Endothelial cell of umbilical vein (primary cell): ENCODE measurements at regions not wholly inside any gene's neighbourhood (a gene's known extent, or its start where the extent isn't known, plus 50 kb on each side); places are given as distances from the start of the nearest gene placed in this dataset.

ENCODE experiments used
- BruUV-seq: library from RNA; stranded (reverse); fragments of 400-500 nt; replicated peaks from 2 replicates; lab custom pipeline; 2021; lab: Mats Ljungman, UMichigan
- CTCF ChIA-PET: fragments of 300-600, 350-600 bp; sonication (Branson Sonifier 250); formaldehyde crosslinking; loops from one replicate; lab custom pipeline; 2021; ENCODE audit warnings: antibody characterized with exemption, inconsistent platforms; lab: Charles Lee
- POLR2A ChIA-PET: fragments of 300-600, 350-600 bp; sonication (Branson Sonifier 250); formaldehyde crosslinking; loops from one replicate; lab custom pipeline; 2021; ENCODE audit warnings: antibody characterized with exemption, inconsistent platforms; lab: Charles Lee
- DNase-seq: peaks from one replicate; pipeline ENCODE4 v3.0.0-alpha.2; 2011; ENCODE audit warnings: low read depth, low spot score
- FAIRE-seq: peaks from 2 replicates; lab custom pipeline; 2011; peaks lifted over from hg19 to GRCh38; lab: Jason Lieb, UNC
- H2AFZ ChIP-seq: 2 replicates; pipeline ENCODE4 v1.6.0; 2012; ENCODE audit warnings: low read depth, low read length, control low read depth, inconsistent platforms
- H3K27ac ChIP-seq: 2 replicates; pipeline ENCODE4 v1.5.1; 2011; ENCODE audit warnings: low read depth, mild to moderate bottlenecking, control low read depth, low read length, moderate library complexity; ENCODE audit not compliant: insufficient read depth
- H3K27me3 ChIP-seq, 2 experiments: 2 replicates each; pipeline versions ENCODE4 v1.6.0 to v1.6.1; 2011; ENCODE audit warnings: low read length in 2 of 2, mixed read lengths in 1 of 2; ENCODE audit not compliant: control insufficient read depth in 2 of 2, insufficient read depth in 2 of 2
- H3K36me3 ChIP-seq, 2 experiments: 2 replicates in 1 of 2; 3 replicates in 1 of 2; pipeline ENCODE4 v1.5.1; 2011; ENCODE audit warnings: low read length in 2 of 2, mild to moderate bottlenecking in 1 of 2, moderate library complexity in 1 of 2; ENCODE audit not compliant: control insufficient read depth in 2 of 2, insufficient read depth in 2 of 2; ENCODE audit errors: extremely low read depth in 1 of 2
- H3K4me1 ChIP-seq: 3 replicates; pipeline ENCODE4 v1.5.1; 2011; ENCODE audit warnings: mild to moderate bottlenecking, low read length; ENCODE audit not compliant: control insufficient read depth, insufficient read depth; ENCODE audit errors: extremely low read depth
- H3K4me2 ChIP-seq: 2 replicates; pipeline ENCODE4 v1.6.1; 2011; ENCODE audit warnings: low read length, control low read depth, mixed read lengths; ENCODE audit not compliant: insufficient read depth
- H3K4me3 ChIP-seq, 3 experiments: fragments of 200-600 bp in 1 of 3; sonication (generic), shearing (Covaris generic) in 1 of 3; replicated peaks in 1 of 3; 2 replicates each; pipeline ENCODE4 v1.5.1; 2011 to 2016; ENCODE audit warnings: control low read depth in 3 of 3, low read length in 3 of 3, mild to moderate bottlenecking in 2 of 3, inconsistent platforms in 1 of 3, low read depth in 1 of 3, moderate library complexity in 1 of 3; ENCODE audit not compliant: insufficient read depth in 1 of 3
- H3K79me2 ChIP-seq: 2 replicates; pipeline ENCODE4 v1.6.0; 2012; ENCODE audit warnings: low read length, inconsistent platforms; ENCODE audit not compliant: control insufficient read depth, insufficient read depth
- H3K9ac ChIP-seq: replicated peaks from 2 replicates; pipeline ENCODE3; 2011; ENCODE audit warnings: low read length, control low read depth; ENCODE audit not compliant: insufficient read depth; ENCODE audit errors: extremely low read depth
- H3K9me1 ChIP-seq: replicated peaks from 3 replicates; pipeline ENCODE4 v1.6.0; 2011; ENCODE audit warnings: mild to moderate bottlenecking, low read length; ENCODE audit not compliant: control insufficient read depth, insufficient read depth; ENCODE audit errors: extremely low read depth
- H3K9me3 ChIP-seq: replicated peaks from 2 replicates; pipeline ENCODE4 v1.5.1; 2012; ENCODE audit warnings: low read length, inconsistent platforms; ENCODE audit not compliant: control insufficient read depth, insufficient read depth
- H4K20me1 ChIP-seq: replicated peaks from 2 replicates; pipeline ENCODE3; 2011; ENCODE audit warnings: mild to moderate bottlenecking, low read length; ENCODE audit not compliant: control insufficient read depth, insufficient read depth; ENCODE audit errors: extremely low read depth
- CTCF ChIP-seq, 2 donors: IDR thresholded peaks; 1 replicate in 1 of 2; 2 replicates in 1 of 2; pipeline ENCODE4 v1.5.1; 2011; ENCODE audit warnings: low read length in 2 of 2, mild to moderate bottlenecking in 2 of 2, moderate library complexity in 2 of 2, control low read depth in 1 of 2, inconsistent platforms in 1 of 2, low read depth in 1 of 2; ENCODE audit not compliant: insufficient read depth in 1 of 2; ENCODE audit errors: extremely low read depth in 1 of 2
- EZH2 ChIP-seq: IDR thresholded peaks from 2 replicates; pipeline ENCODE4 v1.6.1; 2012; ENCODE audit warnings: borderline replicate concordance, low read depth, mild to moderate bottlenecking, moderate library complexity, low read length, inconsistent platforms; ENCODE audit not compliant: severe bottlenecking
- FOS ChIP-seq: IDR thresholded peaks from 2 replicates; pipeline ENCODE4 v1.6.1; 2011; ENCODE audit warnings: mild to moderate bottlenecking, low read length, moderate library complexity, borderline replicate concordance; ENCODE audit not compliant: insufficient read depth
- GATA2 ChIP-seq: IDR thresholded peaks from 2 replicates; pipeline ENCODE4 v1.7.0; 2011; ENCODE audit warnings: low read depth, mild to moderate bottlenecking, moderate library complexity, mixed read lengths, low read length; ENCODE audit not compliant: insufficient read length, insufficient read depth
- JUN ChIP-seq: IDR thresholded peaks from 2 replicates; pipeline ENCODE4 v1.6.1; 2011; ENCODE audit warnings: borderline replicate concordance, low read depth; ENCODE audit not compliant: insufficient read length, insufficient read depth
- MYC ChIP-seq: IDR thresholded peaks from one replicate; pipeline ENCODE4 v1.6.1; 2011; ENCODE audit warnings: mild to moderate bottlenecking, low read depth, low read length
- POLR2A ChIP-seq: IDR thresholded peaks from 2 replicates; pipeline ENCODE4 v1.6.1; 2012; ENCODE audit warnings: low read depth, mild to moderate bottlenecking, control low read depth, low read length
- POLR2AphosphoS5 ChIP-seq: IDR thresholded peaks from 2 replicates; pipeline ENCODE4 v1.6.1; 2012; ENCODE audit warnings: low read depth, mild to moderate bottlenecking, control low read depth, low read length, moderate library complexity; ENCODE audit not compliant: insufficient read depth
- dilution Hi-C: fragments of 300-500 bp; cut with MboI; formaldehyde crosslinking; loops from one replicate; pipeline ENCODE4 v1.15.0; 2019; ENCODE audit warnings: low sequenced_read_pairs; ENCODE audit not compliant: extremely low pct_ligation_motif_present
- intact Hi-C: fragments of 100-400 bp; cut with micrococcal nuclease; formaldehyde crosslinking; loops from one replicate; pipeline ENCODE4 v1.10.0; 2022
- TF ChIP-seq, protein P1 (sequence below): IDR thresholded peaks from 2 replicates; pipeline ENCODE4 v1.6.1; 2011; ENCODE audit not compliant: insufficient read depth, insufficient read length

DNA sequence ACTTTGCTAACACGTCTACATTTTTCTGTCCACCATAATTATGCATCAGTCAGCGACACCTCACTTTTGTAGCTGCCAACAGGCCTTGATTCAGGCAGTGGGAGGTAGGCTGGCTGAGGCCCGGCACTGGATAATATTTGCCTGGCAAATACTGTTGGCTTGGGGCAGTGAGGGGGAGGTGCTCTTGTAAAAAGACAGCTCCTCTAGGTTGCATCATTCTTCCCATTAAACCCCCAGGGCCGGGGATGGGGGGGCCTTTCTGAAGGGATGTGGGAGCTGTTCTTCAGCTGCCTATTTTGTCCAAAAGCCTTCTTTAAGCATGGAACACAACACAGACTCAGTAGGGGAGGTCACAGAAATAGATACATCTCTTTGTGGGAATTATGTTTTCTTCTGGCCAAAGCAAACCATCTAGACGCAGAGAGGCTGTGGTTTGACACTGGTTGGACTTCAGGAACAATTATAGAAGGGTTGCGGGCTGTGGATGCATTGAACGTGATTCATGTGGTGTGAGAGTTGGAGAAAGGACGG is 338.3 kb upstream of the NT5E start:
- DNase-seq (no peak), FAIRE-seq (no peak)
- Histone ChIP-seq H3K79me2 (no peaks in the 10 kb centered on the region), H3K4me2 (no peak overlapping the region), H3K27ac (no peak overlapping the region), H2AFZ (no peak overlapping the region), H3K4me1 (no peaks in the 10 kb centered on the region), H4K20me1 (no peaks in the 10 kb centered on the region), H3K36me3 (no peaks in the 10 kb centered on the region), H3K9me3 (no peaks in the 10 kb centered on the region), H3K9me1 (no peaks in the 10 kb centered on the region), H3K4me3 (no peak overlapping the region), H3K27me3 (peaks cover 0 to 2% of the 10 kb centered on the region in 2 experiments), H3K9ac (no peak overlapping the region)
- intact Hi-C loops, result no loop called here
- POLR2A ChIA-PET, result no interaction called here
- BruUV-seq, result no TSS peak
- CTCF ChIA-PET, result no interaction called here
- dilution Hi-C loops, result no loop called here
- TF ChIP-seq POLR2AphosphoS5 (no peak), GATA2 (no peak), EZH2 (no peak), MYC (no peak), FOS (no peak), JUN (no peak), CTCF (IDR thresholded peaks at IDR 0.05; ENCODE audit: extremely low read depth in 1 of 2, insufficient read depth in 1 of 2, low read depth in 1 of 2, low read length in 2 of 2) (no peak), POLR2A (no peak)
- TF ChIP-seq, protein P1, sequence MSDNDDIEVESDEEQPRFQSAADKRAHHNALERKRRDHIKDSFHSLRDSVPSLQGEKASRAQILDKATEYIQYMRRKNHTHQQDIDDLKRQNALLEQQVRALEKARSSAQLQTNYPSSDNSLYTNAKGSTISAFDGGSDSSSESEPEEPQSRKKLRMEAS, result no peak
